ENCODE measurements at regions not wholly inside any gene's neighbourhood (a gene's known extent, or its start where the extent isn't known, plus 50 kb on each side); places are given as distances from the start of the nearest gene placed in this dataset.

DNA sequence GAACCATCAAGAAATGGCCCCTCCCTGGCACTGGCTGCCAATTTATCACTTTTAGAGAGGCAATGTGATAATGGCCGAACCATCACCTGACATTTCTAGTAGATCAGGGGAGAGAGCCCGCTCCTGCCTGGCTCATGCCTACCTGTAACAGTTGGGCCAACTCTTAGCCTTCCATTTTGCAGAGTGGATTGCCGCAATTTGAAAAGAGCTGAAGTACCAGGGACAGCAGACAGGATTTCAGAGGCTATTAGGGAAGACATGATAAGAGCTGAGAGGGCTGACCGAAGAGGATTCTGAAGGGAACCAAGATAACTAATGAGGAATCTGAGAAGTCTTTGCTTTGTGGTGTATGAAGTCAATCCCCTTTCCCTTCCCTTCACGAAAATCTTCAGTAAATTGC lies 121.2 kb upstream of the ANKRD28 start:
- Histone ChIP-seq H3K9me3 (replicated peaks in 1 of 3) (no peaks in the 10 kb centered on the region), H3K27me3 (no peaks in the 10 kb centered on the region), H3K4me3 (no peak overlapping the region), H3K36me3 (replicated peaks in 1 of 2) (no peaks in the 10 kb centered on the region), H3K27ac (no peak overlapping the region), H3K4me1 (replicated peaks in 1 of 2) (no peaks in the 10 kb centered on the region)
- 88 to 97% (median 88%) methylated on average over 5 of the region's 5 CpGs for WGBS, 4 donors
- DNase-seq: no peak
- intact Hi-C loops (cut with DNase I): no loop called here
- TF ChIP-seq, protein P1, sequence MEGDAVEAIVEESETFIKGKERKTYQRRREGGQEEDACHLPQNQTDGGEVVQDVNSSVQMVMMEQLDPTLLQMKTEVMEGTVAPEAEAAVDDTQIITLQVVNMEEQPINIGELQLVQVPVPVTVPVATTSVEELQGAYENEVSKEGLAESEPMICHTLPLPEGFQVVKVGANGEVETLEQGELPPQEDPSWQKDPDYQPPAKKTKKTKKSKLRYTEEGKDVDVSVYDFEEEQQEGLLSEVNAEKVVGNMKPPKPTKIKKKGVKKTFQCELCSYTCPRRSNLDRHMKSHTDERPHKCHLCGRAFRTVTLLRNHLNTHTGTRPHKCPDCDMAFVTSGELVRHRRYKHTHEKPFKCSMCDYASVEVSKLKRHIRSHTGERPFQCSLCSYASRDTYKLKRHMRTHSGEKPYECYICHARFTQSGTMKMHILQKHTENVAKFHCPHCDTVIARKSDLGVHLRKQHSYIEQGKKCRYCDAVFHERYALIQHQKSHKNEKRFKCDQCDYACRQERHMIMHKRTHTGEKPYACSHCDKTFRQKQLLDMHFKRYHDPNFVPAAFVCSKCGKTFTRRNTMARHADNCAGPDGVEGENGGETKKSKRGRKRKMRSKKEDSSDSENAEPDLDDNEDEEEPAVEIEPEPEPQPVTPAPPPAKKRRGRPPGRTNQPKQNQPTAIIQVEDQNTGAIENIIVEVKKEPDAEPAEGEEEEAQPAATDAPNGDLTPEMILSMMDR (IDR thresholded peaks at IDR 0.05): no peak
- TF ChIP-seq POLR2A (IDR thresholded peaks at IDR 0.05): no peak

DNA sequence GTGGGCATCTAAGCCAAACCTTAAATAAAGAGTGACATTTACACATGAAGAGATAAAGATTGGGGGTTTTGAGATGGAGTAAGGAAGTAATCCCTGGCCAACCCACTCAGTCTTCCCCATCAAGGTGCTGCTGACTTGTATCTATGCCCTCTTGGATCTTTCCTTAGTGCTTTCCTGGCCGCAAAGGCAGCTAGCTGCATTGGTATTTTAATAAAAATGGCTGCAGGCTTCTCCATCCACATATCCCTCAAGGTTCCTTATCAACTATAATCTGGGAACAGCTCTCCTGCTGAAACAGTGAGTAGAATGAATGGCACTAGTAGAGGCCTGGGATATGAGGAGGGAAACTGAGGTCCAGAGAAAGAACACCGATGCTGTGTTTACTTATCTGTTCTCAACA lies 122.2 kb upstream of the ANKRD28 start:
- H3K4me3 ChIP-seq: no peak overlapping the region
- TF ChIP-seq POLR2A (IDR thresholded peaks at IDR 0.05): no peak
- TF ChIP-seq, protein P1 (IDR thresholded peaks at IDR 0.05): no peak
- WGBS, 4 donors: 92 to 100% (median 95%) methylated on average over 2 of the region's 2 CpGs
- no peaks in the 10 kb centered on the region for H3K9me3 ChIP-seq (replicated peaks in 1 of 3)
- no peak overlapping the region for H3K27ac ChIP-seq
- no peaks in the 10 kb centered on the region for H3K36me3 ChIP-seq (replicated peaks in 1 of 2)
- intact Hi-C loops (cut with DNase I): no loop called here
- no peaks in the 10 kb centered on the region for H3K4me1 ChIP-seq (replicated peaks in 1 of 2)
- no peak for DNase-seq
- H3K27me3 ChIP-seq: no peaks in the 10 kb centered on the region

DNA sequence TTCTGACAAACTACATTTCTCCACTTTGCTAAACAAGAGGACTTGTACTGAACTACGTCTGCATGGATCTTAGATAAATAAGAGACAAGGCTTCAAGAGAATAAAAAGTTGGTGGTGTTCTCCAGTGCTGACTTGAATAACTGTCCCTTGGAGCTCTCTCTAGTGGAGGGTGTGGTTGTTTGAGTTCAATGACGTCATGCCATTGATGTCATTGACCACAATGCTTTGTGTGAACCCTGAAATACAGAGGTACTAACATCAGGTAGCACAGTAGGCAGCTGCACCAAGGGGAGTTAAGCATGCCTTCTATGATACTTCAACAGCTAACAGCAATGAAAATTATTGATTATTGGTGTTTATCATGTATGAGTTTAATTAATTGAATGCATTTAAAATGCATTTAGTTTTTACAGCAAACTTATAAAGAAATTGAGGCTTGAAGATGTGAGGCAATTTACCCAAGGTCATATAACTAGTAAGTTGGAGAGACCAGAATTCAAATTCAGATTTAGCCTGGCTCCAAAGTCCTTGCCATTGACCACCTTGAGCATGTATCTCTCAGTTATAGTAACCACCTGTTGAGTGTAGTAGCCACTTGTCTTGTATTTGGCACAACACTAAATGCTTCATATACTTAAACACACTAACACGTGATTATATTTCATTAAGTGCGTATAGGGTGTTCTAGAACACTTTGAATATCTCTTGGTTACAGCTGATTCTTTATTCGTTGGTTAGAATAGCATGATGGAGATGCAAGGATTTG lies 126.0 kb upstream of the ANKRD28 start:
- no peak for DNase-seq
- intact Hi-C loops (cut with DNase I): no loop called here
- TF ChIP-seq, protein P1 (IDR thresholded peaks at IDR 0.05): no peak
- no peak for TF ChIP-seq POLR2A (IDR thresholded peaks at IDR 0.05)
- H3K27me3 ChIP-seq: no peaks in the 10 kb centered on the region
- no peaks in the 10 kb centered on the region for H3K36me3 ChIP-seq (replicated peaks in 1 of 2)
- no peak overlapping the region for H3K27ac ChIP-seq
- no peak overlapping the region for H3K4me3 ChIP-seq
- WGBS, 4 donors: 80 to 87% (median 86%) methylated on average over 5 of the region's 5 CpGs
- H3K4me1 ChIP-seq (replicated peaks in 1 of 2): no peaks in the 10 kb centered on the region
- H3K9me3 ChIP-seq (replicated peaks in 1 of 3): no peaks in the 10 kb centered on the region

DNA sequence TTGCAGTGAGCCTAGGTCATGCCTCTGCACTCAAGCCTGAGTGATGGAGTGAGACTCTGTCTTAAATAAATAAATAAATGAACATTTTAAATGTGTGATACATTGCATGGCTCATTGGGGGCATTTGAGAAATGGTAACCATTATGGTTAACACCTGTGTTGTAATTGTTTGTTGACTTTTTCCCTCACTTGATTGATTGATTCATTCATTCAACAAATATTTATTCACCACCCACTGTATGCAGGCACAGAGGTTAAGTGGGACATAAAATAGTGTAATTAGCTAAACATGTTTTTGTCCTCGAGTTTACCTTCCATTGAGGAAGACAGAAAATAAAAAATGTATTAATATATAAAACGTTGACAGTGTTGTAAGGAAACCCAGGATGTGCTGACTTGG lies 127.1 kb upstream of the ANKRD28 start:
- Histone ChIP-seq H3K9me3 (replicated peaks in 1 of 3) (no peaks in the 10 kb centered on the region), H3K4me3 (no peak overlapping the region), H3K4me1 (replicated peaks in 1 of 2) (no peaks in the 10 kb centered on the region), H3K27me3 (no peaks in the 10 kb centered on the region), H3K36me3 (replicated peaks in 1 of 2) (no peaks in the 10 kb centered on the region), H3K27ac (no peak overlapping the region)
- intact Hi-C loops (cut with DNase I): no loop called here
- WGBS, 4 donors: 55 to 69% (median 61%) methylated on average over 2 of the region's 2 CpGs
- no peak for DNase-seq
- TF ChIP-seq, protein P1 (IDR thresholded peaks at IDR 0.05): no peak
- TF ChIP-seq POLR2A (IDR thresholded peaks at IDR 0.05): no peak
